WTC11 (cell line): ENCODE measurements at regions not wholly inside any gene's neighbourhood (a gene's known extent, or its start where the extent isn't known, plus 50 kb on each side); places are given as distances from the start of the nearest gene placed in this dataset.

ENCODE experiments used
- ATAC-seq: fragments of 200-7000 bp; cut with Tn5 transposase; 2 replicates; pipeline ENCODE4 v1.10.0; 2021; ENCODE audit warnings: mild to moderate bottlenecking, moderate library complexity
- CTCF ChIA-PET: fragments of 300-600 bp; sonication (Branson Sonifier 250); formaldehyde crosslinking; loops from one replicate; lab custom pipeline; 2021; ENCODE audit warnings: antibody characterized with exemption; lab: Charles Lee
- POLR2A ChIA-PET: fragments of 350-600 bp; sonication (Branson Sonifier 250); formaldehyde crosslinking; loops from one replicate; lab custom pipeline; 2021; ENCODE audit warnings: antibody characterized with exemption; lab: Charles Lee
- DNase-seq: peaks from one replicate; pipeline ENCODE4 v3.0.0; 2021; ENCODE audit warnings: low spot score
- H3K27ac Mint-ChIP-seq: 2 replicates; pipeline ENCODE4 v1.8.0; 2021; ENCODE audit warnings: mixed read lengths
- H3K27me3 Mint-ChIP-seq: 2 replicates; pipeline ENCODE4 v1.8.0; 2021; ENCODE audit warnings: low read depth, mild to moderate bottlenecking, moderate library complexity, mixed read lengths
- H3K36me3 Mint-ChIP-seq: 2 replicates; pipeline ENCODE4 v1.8.0; 2021; ENCODE audit warnings: mixed read lengths
- H3K4me1 Mint-ChIP-seq: 2 replicates; pipeline ENCODE4 v1.8.0; 2022; ENCODE audit warnings: mixed read lengths
- H3K4me3 Mint-ChIP-seq: 2 replicates; pipeline ENCODE4 v1.8.0; 2021; ENCODE audit warnings: mild to moderate bottlenecking, moderate library complexity, mixed read lengths
- H3K9me3 Mint-ChIP-seq: 2 replicates; pipeline ENCODE4 v1.8.0; 2021; ENCODE audit warnings: mixed read lengths
- EMX1 ChIP-seq: fragments of 250-450 bp; sonication (Bioruptor Pico); IDR thresholded peaks from 2 replicates; pipeline ENCODE4 v1.8.0; 2021; ENCODE audit warnings: mild to moderate bottlenecking
- FOXK1 ChIP-seq: sonication (generic); formaldehyde crosslinking; IDR thresholded peaks from 2 replicates; pipeline ENCODE4 v1.8.0; 2022; ENCODE audit warnings: mild to moderate bottlenecking, moderate library complexity, missing genetic modification reagents
- FOXP1 ChIP-seq: sonication (generic); formaldehyde crosslinking; IDR thresholded peaks from 2 replicates; pipeline ENCODE4 v1.8.0; 2022; ENCODE audit warnings: missing genetic modification reagents, mild to moderate bottlenecking, moderate library complexity, borderline replicate concordance
- GRHL2 ChIP-seq: fragments of 250-450 bp; sonication (Bioruptor Pico); IDR thresholded peaks from 2 replicates; pipeline ENCODE4 v1.8.0; 2022; ENCODE audit warnings: mild to moderate bottlenecking, moderate library complexity; ENCODE audit not compliant: insufficient replicate concordance, severe bottlenecking
- IRF2 ChIP-seq: sonication (generic); formaldehyde crosslinking; IDR thresholded peaks from 2 replicates; pipeline ENCODE4 v1.8.0; 2022; ENCODE audit warnings: low read depth, missing genetic modification reagents, borderline replicate concordance
- MAX ChIP-seq: sonication (generic); formaldehyde crosslinking; IDR thresholded peaks from 2 replicates; pipeline ENCODE4 v1.8.0; 2022; ENCODE audit warnings: mild to moderate bottlenecking, missing genetic modification reagents
- NFATC4 ChIP-seq: fragments of 250-450 bp; sonication (Bioruptor Pico); IDR thresholded peaks from 2 replicates; pipeline ENCODE4 v1.9.0; 2021; ENCODE audit warnings: mild to moderate bottlenecking
- NFE2L1 ChIP-seq: sonication (generic); formaldehyde crosslinking; IDR thresholded peaks from 2 replicates; pipeline ENCODE4 v1.8.1; 2023; ENCODE audit warnings: missing genetic modification reagents
- NR2C2 ChIP-seq: sonication (generic); formaldehyde crosslinking; IDR thresholded peaks from 2 replicates; pipeline ENCODE4 v1.8.0; 2022; ENCODE audit warnings: mild to moderate bottlenecking, missing genetic modification reagents
- PREB ChIP-seq: sonication (generic); formaldehyde crosslinking; IDR thresholded peaks from 2 replicates; pipeline ENCODE4 v1.8.1; 2022; ENCODE audit warnings: mild to moderate bottlenecking, missing genetic modification reagents, moderate library complexity, borderline replicate concordance
- PRRX2 ChIP-seq: fragments of 250-450 bp; sonication (Bioruptor Pico); IDR thresholded peaks from 2 replicates; pipeline ENCODE4 v1.8.0; 2021; ENCODE audit warnings: mild to moderate bottlenecking
- SOX15 ChIP-seq: fragments of 250-450 bp; sonication (Bioruptor Pico); IDR thresholded peaks from 2 replicates; pipeline ENCODE4 v1.9.0; 2021; ENCODE audit warnings: mild to moderate bottlenecking
- TEAD4 ChIP-seq: sonication (generic); formaldehyde crosslinking; IDR thresholded peaks from 2 replicates; pipeline ENCODE4 v1.8.0; 2022; ENCODE audit warnings: mild to moderate bottlenecking, missing genetic modification reagents
- USF1 ChIP-seq: sonication (generic); formaldehyde crosslinking; IDR thresholded peaks from 2 replicates; pipeline ENCODE4 v1.8.0; 2022; ENCODE audit warnings: mild to moderate bottlenecking, missing genetic modification reagents
- ZNF138 ChIP-seq: sonication (generic); formaldehyde crosslinking; conservative IDR thresholded peaks from 2 replicates; pipeline ENCODE4 v1.8.1; 2022; ENCODE audit warnings: mild to moderate bottlenecking, moderate library complexity, missing genetic modification reagents
- ZNF263 ChIP-seq: sonication (generic); formaldehyde crosslinking; IDR thresholded peaks from 2 replicates; pipeline ENCODE4 v1.8.1; 2022; ENCODE audit warnings: low read depth, mild to moderate bottlenecking, moderate library complexity, missing genetic modification reagents
- ZNF317 ChIP-seq: sonication (generic); formaldehyde crosslinking; IDR thresholded peaks from 2 replicates; pipeline ENCODE4 v1.8.1; 2023; ENCODE audit warnings: low read depth, mild to moderate bottlenecking, moderate library complexity, missing genetic modification reagents, borderline replicate concordance
- TF ChIP-seq, protein P1 (sequence below): fragments of 250-450 bp; sonication (Bioruptor Pico); IDR thresholded peaks from 2 replicates; pipeline ENCODE4 v2.1.2; 2022; ENCODE audit warnings: mild to moderate bottlenecking, moderate library complexity
- TF ChIP-seq, protein P2 (sequence below): sonication (generic); formaldehyde crosslinking; IDR thresholded peaks from 2 replicates; pipeline ENCODE4 v1.8.1; 2023; ENCODE audit warnings: mild to moderate bottlenecking, missing genetic modification reagents, moderate library complexity
- TF ChIP-seq, protein P3 (sequence below): fragments of 250-450 bp; sonication (Bioruptor Pico); IDR thresholded peaks from 2 replicates; pipeline ENCODE4 v1.9.0; 2021; ENCODE audit warnings: mild to moderate bottlenecking
- TF ChIP-seq, protein P4 (sequence below): sonication (generic); formaldehyde crosslinking; IDR thresholded peaks from 2 replicates; pipeline ENCODE4 v1.8.0; 2022; ENCODE audit warnings: mild to moderate bottlenecking, missing genetic modification reagents
- TF ChIP-seq, protein P5 (sequence below): sonication (generic); formaldehyde crosslinking; IDR thresholded peaks from 2 replicates; pipeline ENCODE4 v1.8.0; 2023; ENCODE audit warnings: missing genetic modification reagents

GRCh38 chr15:70463453-70463834 is 299.9 kb downstream of the UACA start:
- H3K27me3 Mint-ChIP-seq = peaks cover 4% of the 10 kb centered on the region
- DNase-seq (no peak), ATAC-seq (no peak)
- H3K9me3 Mint-ChIP-seq = no peaks in the 10 kb centered on the region
- no peak overlapping the region for H3K4me3 Mint-ChIP-seq
- POLR2A ChIA-PET = no interaction called here
- H3K4me1 Mint-ChIP-seq = peaks cover 2% of the 10 kb centered on the region; the same call in 1 of the 2 replicates
- H3K36me3 Mint-ChIP-seq = no peaks in the 10 kb centered on the region
- no peak for TF ChIP-seq MAX
- TF ChIP-seq, protein P1, sequence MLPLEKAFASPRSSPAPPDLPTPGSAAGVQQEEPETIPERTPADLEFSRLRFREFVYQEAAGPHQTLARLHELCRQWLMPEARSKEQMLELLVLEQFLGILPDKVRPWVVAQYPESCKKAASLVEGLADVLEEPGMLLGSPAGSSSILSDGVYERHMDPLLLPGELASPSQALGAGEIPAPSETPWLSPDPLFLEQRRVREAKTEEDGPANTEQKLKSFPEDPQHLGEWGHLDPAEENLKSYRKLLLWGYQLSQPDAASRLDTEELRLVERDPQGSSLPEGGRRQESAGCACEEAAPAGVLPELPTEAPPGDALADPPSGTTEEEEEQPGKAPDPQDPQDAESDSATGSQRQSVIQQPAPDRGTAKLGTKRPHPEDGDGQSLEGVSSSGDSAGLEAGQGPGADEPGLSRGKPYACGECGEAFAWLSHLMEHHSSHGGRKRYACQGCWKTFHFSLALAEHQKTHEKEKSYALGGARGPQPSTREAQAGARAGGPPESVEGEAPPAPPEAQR (CRISPR knock-in tag) = no peak
- no peak for TF ChIP-seq FOXK1 (CRISPR knock-in tag)
- no peak overlapping the region for H3K27ac Mint-ChIP-seq
- CTCF ChIA-PET = no interaction called here

- DNase-seq = no peak
- Mint-ChIP-seq H3K9me3 (no peaks in the 10 kb centered on the region), H3K27ac (no peak overlapping the region), H3K4me1 (peaks cover under 1% of the 10 kb centered on the region; the same call in 1 of the 2 replicates), H3K36me3 (no peaks in the 10 kb centered on the region), H3K27me3 (peaks cover 4% of the 10 kb centered on the region), H3K4me3 (no peak overlapping the region)
- ChIA-PET POLR2A (no interaction called here), CTCF (no interaction called here)
- no peak for ATAC-seq
- no peak for TF ChIP-seq EMX1 (CRISPR knock-in tag)
Measured at GRCh38 chr15:70461992-70462391, 301.4 kb downstream of the UACA start.

- Mint-ChIP-seq H3K4me1 (no peaks in the 10 kb centered on the region; the same call in 1 of the 2 replicates), H3K36me3 (no peaks in the 10 kb centered on the region), H3K27ac (no peak overlapping the region), H3K9me3 (no peaks in the 10 kb centered on the region), H3K4me3 (no peak overlapping the region), H3K27me3 (peaks cover 4% of the 10 kb centered on the region)
- ChIA-PET CTCF (interaction anchor here (0.5 kb wide), 1 partner anchor 359 kb away, joined by 3 read pairs; no protein-coding TSS in a partner anchor), POLR2A (no interaction called here)
- ATAC-seq (no peak), DNase-seq (no peak)
- TF ChIP-seq FOXP1 (CRISPR knock-in tag) = no peak
- no peak for TF ChIP-seq USF1
- TF ChIP-seq IRF2 (CRISPR knock-in tag) = no peak
- TF ChIP-seq, protein P2, sequence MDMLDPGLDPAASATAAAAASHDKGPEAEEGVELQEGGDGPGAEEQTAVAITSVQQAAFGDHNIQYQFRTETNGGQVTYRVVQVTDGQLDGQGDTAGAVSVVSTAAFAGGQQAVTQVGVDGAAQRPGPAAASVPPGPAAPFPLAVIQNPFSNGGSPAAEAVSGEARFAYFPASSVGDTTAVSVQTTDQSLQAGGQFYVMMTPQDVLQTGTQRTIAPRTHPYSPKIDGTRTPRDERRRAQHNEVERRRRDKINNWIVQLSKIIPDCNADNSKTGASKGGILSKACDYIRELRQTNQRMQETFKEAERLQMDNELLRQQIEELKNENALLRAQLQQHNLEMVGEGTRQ (CRISPR knock-in tag) = no peak
- no peak for TF ChIP-seq NFATC4 (CRISPR knock-in tag)
- TF ChIP-seq FOXK1 (CRISPR knock-in tag) = no peak
- TF ChIP-seq SOX15 (CRISPR knock-in tag) = no peak
Measured at GRCh38 chr15:70461017-70461416, 302.3 kb downstream of the UACA start.

GRCh38 chr15:70459312-70459711 is 304.0 kb downstream of the UACA start:
- Mint-ChIP-seq H3K27ac (no peak overlapping the region), H3K9me3 (peaks cover 6% of the 10 kb centered on the region; the same call in 1 of the 2 replicates), H3K4me1 (no peaks in the 10 kb centered on the region; the same call in 1 of the 2 replicates), H3K36me3 (0 out of 2 replicates have a peak, but pooled peaks cover 3% of the 10 kb centered on the region), H3K4me3 (no peak overlapping the region), H3K27me3 (peaks cover 4% of the 10 kb centered on the region)
- POLR2A ChIA-PET = no interaction called here
- CTCF ChIA-PET = interaction anchor here (0.5 to 1.1 kb wide), 10 partner anchors 8 to 783 kb away, joined by 3 to 7 read pairs (median 3); no protein-coding TSS in a partner anchor
- DNase-seq (no peak), ATAC-seq (no peak)
- TF ChIP-seq NFE2L1 (CRISPR knock-in tag) = no peak
- TF ChIP-seq, protein P3, sequence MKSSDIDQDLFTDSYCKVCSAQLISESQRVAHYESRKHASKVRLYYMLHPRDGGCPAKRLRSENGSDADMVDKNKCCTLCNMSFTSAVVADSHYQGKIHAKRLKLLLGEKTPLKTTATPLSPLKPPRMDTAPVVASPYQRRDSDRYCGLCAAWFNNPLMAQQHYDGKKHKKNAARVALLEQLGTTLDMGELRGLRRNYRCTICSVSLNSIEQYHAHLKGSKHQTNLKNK (CRISPR knock-in tag) = no peak
- no peak for TF ChIP-seq NR2C2 (CRISPR knock-in tag)
- TF ChIP-seq FOXP1 (CRISPR knock-in tag) = no peak
- TF ChIP-seq, protein P4, sequence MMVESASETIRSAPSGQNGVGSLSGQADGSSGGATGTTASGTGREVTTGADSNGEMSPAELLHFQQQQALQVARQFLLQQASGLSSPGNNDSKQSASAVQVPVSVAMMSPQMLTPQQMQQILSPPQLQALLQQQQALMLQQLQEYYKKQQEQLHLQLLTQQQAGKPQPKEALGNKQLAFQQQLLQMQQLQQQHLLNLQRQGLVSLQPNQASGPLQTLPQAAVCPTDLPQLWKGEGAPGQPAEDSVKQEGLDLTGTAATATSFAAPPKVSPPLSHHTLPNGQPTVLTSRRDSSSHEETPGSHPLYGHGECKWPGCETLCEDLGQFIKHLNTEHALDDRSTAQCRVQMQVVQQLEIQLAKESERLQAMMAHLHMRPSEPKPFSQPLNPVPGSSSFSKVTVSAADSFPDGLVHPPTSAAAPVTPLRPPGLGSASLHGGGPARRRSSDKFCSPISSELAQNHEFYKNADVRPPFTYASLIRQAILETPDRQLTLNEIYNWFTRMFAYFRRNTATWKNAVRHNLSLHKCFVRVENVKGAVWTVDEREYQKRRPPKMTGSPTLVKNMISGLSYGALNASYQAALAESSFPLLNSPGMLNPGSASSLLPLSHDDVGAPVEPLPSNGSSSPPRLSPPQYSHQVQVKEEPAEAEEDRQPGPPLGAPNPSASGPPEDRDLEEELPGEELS (CRISPR knock-in tag) = no peak
- no peak for TF ChIP-seq TEAD4 (CRISPR knock-in tag)
- no peak for TF ChIP-seq PRRX2 (CRISPR knock-in tag)
- no peak for TF ChIP-seq GRHL2
- TF ChIP-seq ZNF138 (CRISPR knock-in tag) = no peak
- no peak for TF ChIP-seq PREB (CRISPR knock-in tag)
- no peak for TF ChIP-seq SOX15 (CRISPR knock-in tag)
- no peak for TF ChIP-seq IRF2 (CRISPR knock-in tag)
- TF ChIP-seq, protein P5, sequence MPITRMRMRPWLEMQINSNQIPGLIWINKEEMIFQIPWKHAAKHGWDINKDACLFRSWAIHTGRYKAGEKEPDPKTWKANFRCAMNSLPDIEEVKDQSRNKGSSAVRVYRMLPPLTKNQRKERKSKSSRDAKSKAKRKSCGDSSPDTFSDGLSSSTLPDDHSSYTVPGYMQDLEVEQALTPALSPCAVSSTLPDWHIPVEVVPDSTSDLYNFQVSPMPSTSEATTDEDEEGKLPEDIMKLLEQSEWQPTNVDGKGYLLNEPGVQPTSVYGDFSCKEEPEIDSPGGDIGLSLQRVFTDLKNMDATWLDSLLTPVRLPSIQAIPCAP = no peak
- TF ChIP-seq ZNF263 (CRISPR knock-in tag) = no peak
- TF ChIP-seq ZNF317 = no peak
